GM13977 (cell line): ENCODE measurements at regions not wholly inside any gene's neighbourhood (a gene's known extent, or its start where the extent isn't known, plus 50 kb on each side); places are given as distances from the start of the nearest gene placed in this dataset.

ENCODE experiments used
- DNase-seq: peaks from one replicate; pipeline ENCODE4 v3.0.0; 2012; ENCODE audit warnings: low spot score
- CTCF ChIP-seq: IDR thresholded peaks from 2 replicates; pipeline ENCODE4 v1.5.1; 2012; ENCODE audit warnings: mild to moderate bottlenecking, control low read depth; ENCODE audit not compliant: insufficient read depth; ENCODE audit errors: extremely low read depth, missing control alignments
- in situ Hi-C: fragments of 300-500 bp; cut with MboI; formaldehyde crosslinking; loops from one replicate; pipeline ENCODE4 v1.12.0; 2022; ENCODE audit warnings: low sequenced_read_pairs, low pct_unique_long_range_greater_than_20kb, mixed read lengths, inconsistent platforms; ENCODE audit not compliant: unreplicated experiment

DNA sequence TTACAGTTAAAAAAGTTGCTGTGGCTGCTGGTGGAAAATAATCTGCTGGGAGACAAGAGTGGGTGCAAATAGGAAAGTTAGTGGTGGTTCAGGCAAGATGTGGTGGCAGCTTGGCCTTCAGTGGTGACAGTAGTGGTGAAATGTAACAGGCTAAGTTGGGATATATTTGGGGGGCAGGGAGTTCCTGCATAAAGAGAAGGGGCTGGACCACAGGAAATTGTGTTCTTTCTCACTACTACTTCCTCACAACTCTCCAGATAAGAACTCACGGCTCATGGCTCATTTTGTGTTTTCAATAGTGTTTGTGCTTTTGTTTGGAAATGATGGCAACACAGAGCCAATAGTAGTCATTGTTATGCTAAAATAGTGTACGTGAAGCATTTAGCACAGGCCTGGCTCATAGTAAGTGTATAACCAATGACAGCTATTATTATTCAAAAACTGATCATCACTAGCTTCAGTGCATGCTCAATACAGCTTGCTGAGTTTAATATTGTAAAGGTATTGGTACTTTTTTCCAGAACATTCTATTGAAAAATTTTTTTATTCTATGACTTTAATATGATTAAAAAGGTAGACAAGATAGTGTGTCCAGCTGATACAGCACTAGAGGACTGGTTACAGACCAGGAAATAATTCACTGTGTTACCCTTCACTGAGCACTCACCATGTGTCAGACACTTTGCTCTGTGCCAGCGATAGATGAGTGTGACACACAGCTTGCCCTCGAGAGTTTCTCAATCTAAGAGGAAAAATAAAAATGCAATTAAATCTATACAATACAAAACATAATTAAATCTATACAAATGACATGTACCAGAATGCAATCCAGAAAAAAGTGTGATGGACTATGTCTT is 209.8 kb downstream of the POU4F1 start:
- no peak for TF ChIP-seq CTCF
- no peak for DNase-seq
- in situ Hi-C loops: no loop called here

GRCh38 chr13:78383899-78384298 is 219.5 kb downstream of the POU4F1 start:
- in situ Hi-C loops: no loop called here
- no peak for DNase-seq
- no peak for TF ChIP-seq CTCF

- in situ Hi-C loops: no loop called here
- no peak for DNase-seq
- no peak for TF ChIP-seq CTCF
Measured at GRCh38 chr13:78383071-78383484, 220.3 kb downstream of the POU4F1 start.

DNA sequence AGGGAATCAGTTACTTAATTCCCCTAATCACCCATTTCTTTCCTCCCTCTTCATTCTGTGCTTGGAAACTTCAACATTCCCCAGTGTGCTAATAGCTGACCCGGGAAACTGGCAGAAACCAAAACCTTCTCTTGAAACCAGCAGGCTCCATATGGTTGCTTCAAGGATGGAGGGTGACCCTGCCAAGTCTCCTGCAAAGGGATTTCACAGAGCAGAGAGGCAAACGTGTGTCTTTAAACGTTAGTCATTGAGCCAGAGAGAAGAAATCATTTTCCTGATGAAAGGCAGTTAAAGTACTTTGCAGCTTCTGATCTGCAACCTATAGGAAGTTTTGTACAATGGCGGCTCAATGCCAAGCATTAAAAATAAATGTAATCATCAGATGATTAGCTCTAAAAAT is 220.9 kb downstream of the POU4F1 start:
- no peak for DNase-seq
- in situ Hi-C loops: no loop called here
- TF ChIP-seq CTCF: no peak

- in situ Hi-C loops: no loop called here
- no peak for DNase-seq
- TF ChIP-seq CTCF: no peak
Measured at GRCh38 chr13:78376822-78377221, 226.5 kb downstream of the POU4F1 start.

- in situ Hi-C loops: no loop called here
- peak; percentile 10 for DNase-seq
- TF ChIP-seq CTCF: no peak
Measured at GRCh38 chr13:78376033-78376432, 227.3 kb downstream of the POU4F1 start.
